H9 (cell line): ENCODE measurements at regions not wholly inside any gene's neighbourhood (a gene's known extent, or its start where the extent isn't known, plus 50 kb on each side); places are given as distances from the start of the nearest gene placed in this dataset.

Experiments used
- DNase-seq: peaks from one replicate; pipeline ENCODE4 v3.0.0-alpha.2; 2017
- H2AFZ ChIP-seq: one replicate; pipeline ENCODE4 v1.6.1; 2013; ENCODE audit warnings: mild to moderate bottlenecking, low read length, control low read depth, moderate library complexity
- H2AK5ac ChIP-seq: 2 replicates; pipeline ENCODE4 v1.6.1; 2013; ENCODE audit warnings: low read length, control low read depth, mixed read lengths; ENCODE audit not compliant: insufficient read length
- H2BK120ac ChIP-seq: one replicate; pipeline ENCODE4 v1.6.1; 2013; ENCODE audit warnings: low read depth, mild to moderate bottlenecking, low read length, control low read depth, inconsistent platforms; ENCODE audit not compliant: poor library complexity, severe bottlenecking
- H2BK12ac ChIP-seq: 2 replicates; pipeline ENCODE4 v1.6.1; 2013; ENCODE audit warnings: low read length, control low read depth, mixed read lengths, low read depth; ENCODE audit not compliant: insufficient read length
- H2BK15ac ChIP-seq: 2 replicates; pipeline ENCODE4 v1.6.1; 2013; ENCODE audit warnings: low read depth, low read length, control low read depth
- H2BK20ac ChIP-seq: one replicate; pipeline ENCODE4 v1.6.1; 2013; ENCODE audit warnings: low read depth, mild to moderate bottlenecking, low read length, control low read depth, inconsistent platforms; ENCODE audit not compliant: poor library complexity, severe bottlenecking
- H2BK5ac ChIP-seq: 2 replicates; pipeline ENCODE4 v1.6.1; 2013; ENCODE audit warnings: low read length, control low read depth, mixed read lengths; ENCODE audit not compliant: insufficient read length
- H3K14ac ChIP-seq: 2 replicates; pipeline ENCODE4 v1.6.1; 2013; ENCODE audit warnings: low read length, control low read depth; ENCODE audit not compliant: insufficient read depth
- H3K18ac ChIP-seq: 2 replicates; pipeline ENCODE4 v1.6.1; 2013; ENCODE audit warnings: low read depth, mild to moderate bottlenecking, mixed read lengths, low read length, control low read depth; ENCODE audit not compliant: insufficient read length
- H3K23ac ChIP-seq: 2 replicates; pipeline ENCODE4 v1.6.1; 2013; ENCODE audit warnings: low read length, control low read depth, mixed read lengths, low read depth; ENCODE audit not compliant: insufficient read length
- H3K23me2 ChIP-seq: 2 replicates; pipeline ENCODE4 v1.6.1; 2013; ENCODE audit warnings: low read depth, mild to moderate bottlenecking, mixed read lengths, low read length, control low read depth; ENCODE audit not compliant: insufficient read length, poor library complexity, severe bottlenecking
- H3K27ac ChIP-seq: 2 replicates; pipeline ENCODE4 v1.5.1; 2013; ENCODE audit warnings: low read length, control low read depth, mixed read lengths, low read depth; ENCODE audit not compliant: insufficient read length
- H3K27me3 ChIP-seq: 2 replicates; pipeline ENCODE4 v1.6.1; 2013; ENCODE audit warnings: low read length, control low read depth, inconsistent platforms; ENCODE audit not compliant: insufficient read depth
- H3K4ac ChIP-seq: 2 replicates; pipeline ENCODE4 v1.6.1; 2013; ENCODE audit warnings: low read depth, mild to moderate bottlenecking, control low read depth, inconsistent platforms, low read length, moderate library complexity
- H3K4me1 ChIP-seq: 2 replicates; pipeline ENCODE4 v1.6.1; 2013; ENCODE audit warnings: low read length, control low read depth, inconsistent platforms; ENCODE audit not compliant: insufficient read depth
- H3K4me2 ChIP-seq: 2 replicates; pipeline ENCODE4 v1.6.1; 2013; ENCODE audit warnings: low read length, control low read depth, mixed read lengths; ENCODE audit not compliant: insufficient read length, insufficient read depth
- H3K56ac ChIP-seq: 2 replicates; pipeline ENCODE4 v1.6.1; 2013; ENCODE audit warnings: low read depth, mild to moderate bottlenecking, mixed read lengths, low read length, control low read depth; ENCODE audit not compliant: insufficient read length
- H3K79me1 ChIP-seq: 2 replicates; pipeline ENCODE4 v1.6.1; 2013; ENCODE audit warnings: low read depth, mild to moderate bottlenecking, moderate library complexity, low read length, control low read depth, inconsistent platforms; ENCODE audit not compliant: insufficient read depth, poor library complexity, severe bottlenecking
- H3K79me2 ChIP-seq: 2 replicates; pipeline ENCODE4 v1.6.1; 2013; ENCODE audit warnings: low read length, control low read depth, inconsistent platforms; ENCODE audit not compliant: insufficient read depth
- H3K9ac ChIP-seq: 2 replicates; pipeline ENCODE4 v1.6.1; 2013; ENCODE audit warnings: low read length, control low read depth, mixed read lengths; ENCODE audit not compliant: insufficient read length; ENCODE audit errors: extremely low read depth
- H3K9me3 ChIP-seq: one replicate; pipeline ENCODE4 v1.6.1; 2013; ENCODE audit warnings: low read depth, low read length, inconsistent platforms; ENCODE audit not compliant: control insufficient read depth
- H3T11ph ChIP-seq: one replicate; pipeline ENCODE4 v1.6.1; 2013; ENCODE audit warnings: mild to moderate bottlenecking, low read length, control low read depth, inconsistent platforms
- H4K20me1 ChIP-seq: one replicate; pipeline ENCODE4 v1.6.1; 2013; ENCODE audit not compliant: control insufficient read depth, insufficient read length, insufficient read depth
- H4K5ac ChIP-seq: 2 replicates; pipeline ENCODE4 v1.6.1; 2013; ENCODE audit warnings: low read depth, mild to moderate bottlenecking, mixed read lengths, low read length, control low read depth; ENCODE audit not compliant: insufficient read length
- H4K8ac ChIP-seq: replicated peaks from 2 replicates; pipeline ENCODE4 v1.6.1; 2013; ENCODE audit warnings: low read length, control low read depth, mixed read lengths, low read depth; ENCODE audit not compliant: insufficient read length
- H4K91ac ChIP-seq: 2 replicates; pipeline ENCODE4 v1.6.1; 2013; ENCODE audit warnings: low read depth, mild to moderate bottlenecking, moderate library complexity, mixed read lengths, low read length, control low read depth; ENCODE audit not compliant: insufficient read length
- H3K27ac Mint-ChIP-seq, 3 experiments: 2 replicates in 2 of 3; 3 replicates in 1 of 3; pipeline ENCODE4 v1.8.0; 2020 to 2021; ENCODE audit warnings: mixed read lengths in 3 of 3, mild to moderate bottlenecking in 1 of 3, moderate library complexity in 1 of 3
- H3K27me3 Mint-ChIP-seq: 2 replicates; pipeline ENCODE4 v1.8.0; 2021; ENCODE audit warnings: low read depth, mild to moderate bottlenecking, moderate library complexity, mixed read lengths
- H3K36me3 Mint-ChIP-seq, 3 experiments: 2 replicates in 2 of 3; 3 replicates in 1 of 3; pipeline ENCODE4 v1.8.0; 2020 to 2021; ENCODE audit warnings: low read depth in 3 of 3, mixed read lengths in 3 of 3; ENCODE audit not compliant: insufficient read depth in 1 of 3
- H3K4me1 Mint-ChIP-seq, 2 experiments: 2 replicates each; pipeline ENCODE4 v1.8.0; 2020; ENCODE audit warnings: mixed read lengths in 2 of 2
- H3K4me3 Mint-ChIP-seq, 2 experiments: 2 replicates in 1 of 2; 3 replicates in 1 of 2; pipeline ENCODE4 v1.8.0; 2020 to 2021; ENCODE audit warnings: mild to moderate bottlenecking in 2 of 2, mixed read lengths in 2 of 2, moderate library complexity in 1 of 2
- H3K9me3 Mint-ChIP-seq, 2 experiments: 2 replicates in 1 of 2; 3 replicates in 1 of 2; pipeline ENCODE4 v1.8.0; 2020; ENCODE audit warnings: mild to moderate bottlenecking in 2 of 2, mixed read lengths in 2 of 2, moderate library complexity in 1 of 2
- WGBS: extraction: QIAGEN DNeasy Blood & Tissue Kit; methylation state at CpG from one replicate; pipeline ENCODE4 v1.1.7; 2013; ENCODE audit warnings: missing lambda C conversion rate, low lambda C conversion rate, mixed read lengths; ENCODE audit not compliant: insufficient read length; ENCODE audit errors: extremely low coverage; 5-methylcytosine and 5-hydroxymethylcytosine counted together
- TF ChIP-seq, protein P1 (sequence below): fragments of 200-600 bp; sonication (generic); conservative IDR thresholded peaks from 3 replicates; pipeline ENCODE4 v1.8.0; 2021; ENCODE audit warnings: antibody characterized with exemption, mild to moderate bottlenecking

DNA sequence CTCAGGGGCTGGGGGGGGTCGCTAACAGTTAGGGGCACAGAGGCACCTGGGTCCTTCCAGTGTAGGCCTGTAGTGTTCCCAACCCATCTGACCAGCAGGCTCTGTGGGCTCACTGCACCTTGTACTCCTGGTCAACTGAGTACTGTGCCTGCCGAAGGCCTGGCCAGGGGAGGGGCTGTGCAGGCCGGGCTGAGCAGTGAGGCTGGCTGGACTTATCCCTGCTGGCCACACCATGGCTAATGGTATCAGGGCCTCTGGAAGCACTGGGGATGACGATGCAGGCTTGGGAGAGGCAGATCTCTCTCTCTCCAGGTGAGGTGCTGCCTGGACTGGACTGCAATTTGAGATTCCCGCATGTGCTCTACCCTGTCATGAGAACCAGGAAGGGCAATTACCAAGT is 58.9 kb upstream of the SDK2 start:
- H2BK120ac ChIP-seq = no peak overlapping the region
- no CpG with 5 or more reads among the region's 5 CpGs for WGBS
- H3K4me2 ChIP-seq = no peak overlapping the region
- no peak overlapping the region for H3K18ac ChIP-seq
- H3K4me3 Mint-ChIP-seq = no peak overlapping the region
- H4K5ac ChIP-seq = no peak overlapping the region
- H3K4me1 Mint-ChIP-seq = peaks cover 0 to 3% of the 10 kb centered on the region in 2 experiments; a peak in 1 of 4 replicates
- no peaks in the 10 kb centered on the region for H3K79me1 ChIP-seq
- H2BK15ac ChIP-seq = no peak overlapping the region
- H3T11ph ChIP-seq = no peak overlapping the region
- no peaks in the 10 kb centered on the region for H3K23me2 ChIP-seq
- no peak overlapping the region for H3K27ac ChIP-seq
- H4K91ac ChIP-seq = no peak overlapping the region
- DNase-seq = no peak
- H3K4me1 ChIP-seq = no peaks in the 10 kb centered on the region
- no peaks in the 10 kb centered on the region for H3K27me3 ChIP-seq
- no peak overlapping the region for H3K27ac Mint-ChIP-seq
- peaks cover 37% of the 10 kb centered on the region for H3K27me3 Mint-ChIP-seq
- peaks cover 0 to 5% (median 0%) of the 10 kb centered on the region in 3 experiments; a peak in 2 of 7 replicates for H3K36me3 Mint-ChIP-seq
- H3K14ac ChIP-seq = no peak overlapping the region
- no peak overlapping the region for H3K56ac ChIP-seq
- no peak overlapping the region for H3K23ac ChIP-seq
- H2BK5ac ChIP-seq = no peak overlapping the region
- no peak overlapping the region for H2AK5ac ChIP-seq
- H3K9ac ChIP-seq = no peak overlapping the region
- H3K9me3 ChIP-seq = no peaks in the 10 kb centered on the region
- no peak overlapping the region for H2BK20ac ChIP-seq
- no peak overlapping the region for H3K4ac ChIP-seq
- H4K20me1 ChIP-seq = no peaks in the 10 kb centered on the region
- no peak overlapping the region for H2BK12ac ChIP-seq
- TF ChIP-seq, protein P1, sequence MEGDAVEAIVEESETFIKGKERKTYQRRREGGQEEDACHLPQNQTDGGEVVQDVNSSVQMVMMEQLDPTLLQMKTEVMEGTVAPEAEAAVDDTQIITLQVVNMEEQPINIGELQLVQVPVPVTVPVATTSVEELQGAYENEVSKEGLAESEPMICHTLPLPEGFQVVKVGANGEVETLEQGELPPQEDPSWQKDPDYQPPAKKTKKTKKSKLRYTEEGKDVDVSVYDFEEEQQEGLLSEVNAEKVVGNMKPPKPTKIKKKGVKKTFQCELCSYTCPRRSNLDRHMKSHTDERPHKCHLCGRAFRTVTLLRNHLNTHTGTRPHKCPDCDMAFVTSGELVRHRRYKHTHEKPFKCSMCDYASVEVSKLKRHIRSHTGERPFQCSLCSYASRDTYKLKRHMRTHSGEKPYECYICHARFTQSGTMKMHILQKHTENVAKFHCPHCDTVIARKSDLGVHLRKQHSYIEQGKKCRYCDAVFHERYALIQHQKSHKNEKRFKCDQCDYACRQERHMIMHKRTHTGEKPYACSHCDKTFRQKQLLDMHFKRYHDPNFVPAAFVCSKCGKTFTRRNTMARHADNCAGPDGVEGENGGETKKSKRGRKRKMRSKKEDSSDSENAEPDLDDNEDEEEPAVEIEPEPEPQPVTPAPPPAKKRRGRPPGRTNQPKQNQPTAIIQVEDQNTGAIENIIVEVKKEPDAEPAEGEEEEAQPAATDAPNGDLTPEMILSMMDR = no peak
- H4K8ac ChIP-seq = no peak overlapping the region
- no peaks in the 10 kb centered on the region for H3K79me2 ChIP-seq
- H2AFZ ChIP-seq = no peak overlapping the region
- H3K9me3 Mint-ChIP-seq = peaks cover 3 to 6% of the 10 kb centered on the region in 2 experiments; a peak in 4 of 5 replicates
